ENCODE measurements at regions not wholly inside any gene's neighbourhood (a gene's known extent, or its start where the extent isn't known, plus 50 kb on each side); places are given as distances from the start of the nearest gene placed in this dataset.

- TF ChIP-seq, protein P1, sequence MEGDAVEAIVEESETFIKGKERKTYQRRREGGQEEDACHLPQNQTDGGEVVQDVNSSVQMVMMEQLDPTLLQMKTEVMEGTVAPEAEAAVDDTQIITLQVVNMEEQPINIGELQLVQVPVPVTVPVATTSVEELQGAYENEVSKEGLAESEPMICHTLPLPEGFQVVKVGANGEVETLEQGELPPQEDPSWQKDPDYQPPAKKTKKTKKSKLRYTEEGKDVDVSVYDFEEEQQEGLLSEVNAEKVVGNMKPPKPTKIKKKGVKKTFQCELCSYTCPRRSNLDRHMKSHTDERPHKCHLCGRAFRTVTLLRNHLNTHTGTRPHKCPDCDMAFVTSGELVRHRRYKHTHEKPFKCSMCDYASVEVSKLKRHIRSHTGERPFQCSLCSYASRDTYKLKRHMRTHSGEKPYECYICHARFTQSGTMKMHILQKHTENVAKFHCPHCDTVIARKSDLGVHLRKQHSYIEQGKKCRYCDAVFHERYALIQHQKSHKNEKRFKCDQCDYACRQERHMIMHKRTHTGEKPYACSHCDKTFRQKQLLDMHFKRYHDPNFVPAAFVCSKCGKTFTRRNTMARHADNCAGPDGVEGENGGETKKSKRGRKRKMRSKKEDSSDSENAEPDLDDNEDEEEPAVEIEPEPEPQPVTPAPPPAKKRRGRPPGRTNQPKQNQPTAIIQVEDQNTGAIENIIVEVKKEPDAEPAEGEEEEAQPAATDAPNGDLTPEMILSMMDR (IDR thresholded peaks at IDR 0.05; ENCODE audit: unreplicated experiment): no peak
- Mint-ChIP-seq H3K36me3 (ENCODE audit: low read depth, unreplicated experiment) (no peaks in the 10 kb centered on the region), H3K27me3 (ENCODE audit: unreplicated experiment) (no peaks in the 10 kb centered on the region), H3K9me3 (ENCODE audit: unreplicated experiment) (no peaks in the 10 kb centered on the region), H3K4me1 (ENCODE audit: unreplicated experiment) (no peaks in the 10 kb centered on the region), H3K4me3 (ENCODE audit: unreplicated experiment) (no peak overlapping the region), H3K27ac (ENCODE audit: unreplicated experiment) (no peak overlapping the region)
- no peak for DNase-seq (ENCODE audit: low spot score)
Measured at GRCh38 chr2:13091455-13091854, 374.7 kb downstream of the TRIB2 start.

- Mint-ChIP-seq H3K27ac (ENCODE audit: unreplicated experiment) (no peak overlapping the region), H3K36me3 (ENCODE audit: low read depth, unreplicated experiment) (no peaks in the 10 kb centered on the region), H3K27me3 (ENCODE audit: unreplicated experiment) (no peaks in the 10 kb centered on the region), H3K4me1 (ENCODE audit: unreplicated experiment) (no peaks in the 10 kb centered on the region), H3K4me3 (ENCODE audit: unreplicated experiment) (no peak overlapping the region), H3K9me3 (ENCODE audit: unreplicated experiment) (no peaks in the 10 kb centered on the region)
- no peak for DNase-seq (ENCODE audit: low spot score)
- TF ChIP-seq, protein P1 (IDR thresholded peaks at IDR 0.05; ENCODE audit: unreplicated experiment): no peak
Measured at GRCh38 chr2:13091861-13092378, 375.2 kb downstream of the TRIB2 start.

DNA sequence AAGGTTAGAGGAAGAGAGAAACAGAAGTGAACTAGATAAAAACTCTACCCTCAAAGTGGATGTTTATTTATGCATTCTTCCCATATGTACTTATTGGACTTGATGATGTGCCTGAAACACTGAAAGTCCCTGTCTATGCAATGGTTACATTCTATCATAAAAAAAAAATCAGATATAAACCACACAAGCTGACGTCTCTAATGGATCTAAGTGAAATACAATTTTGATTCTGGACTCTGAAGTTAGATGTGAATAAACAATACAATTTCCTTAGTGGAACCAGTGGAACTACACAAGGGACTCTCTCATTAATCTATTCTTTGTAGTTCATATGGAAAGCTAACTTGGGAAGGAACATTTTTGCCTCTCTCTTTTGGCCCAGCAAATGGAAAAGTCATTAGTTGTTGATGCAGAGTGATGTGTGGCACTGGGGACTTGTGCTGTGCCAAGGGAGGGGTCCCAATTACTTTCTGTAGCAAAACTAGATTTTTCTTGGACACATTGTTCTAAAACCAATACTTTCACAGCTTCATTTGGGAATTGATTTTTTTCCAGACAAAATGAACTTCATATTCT lies 376.8 kb downstream of the TRIB2 start:
- no peaks in the 10 kb centered on the region for H3K27me3 Mint-ChIP-seq (ENCODE audit: unreplicated experiment)
- DNase-seq (ENCODE audit: low spot score): no peak
- H3K27ac Mint-ChIP-seq (ENCODE audit: unreplicated experiment): no peak overlapping the region
- H3K4me3 Mint-ChIP-seq (ENCODE audit: unreplicated experiment): no peak overlapping the region
- no peaks in the 10 kb centered on the region for H3K36me3 Mint-ChIP-seq (ENCODE audit: low read depth, unreplicated experiment)
- H3K4me1 Mint-ChIP-seq (ENCODE audit: unreplicated experiment): no peaks in the 10 kb centered on the region
- H3K9me3 Mint-ChIP-seq (ENCODE audit: unreplicated experiment): no peaks in the 10 kb centered on the region
- TF ChIP-seq, protein P1 (IDR thresholded peaks at IDR 0.05; ENCODE audit: unreplicated experiment): no peak

DNA sequence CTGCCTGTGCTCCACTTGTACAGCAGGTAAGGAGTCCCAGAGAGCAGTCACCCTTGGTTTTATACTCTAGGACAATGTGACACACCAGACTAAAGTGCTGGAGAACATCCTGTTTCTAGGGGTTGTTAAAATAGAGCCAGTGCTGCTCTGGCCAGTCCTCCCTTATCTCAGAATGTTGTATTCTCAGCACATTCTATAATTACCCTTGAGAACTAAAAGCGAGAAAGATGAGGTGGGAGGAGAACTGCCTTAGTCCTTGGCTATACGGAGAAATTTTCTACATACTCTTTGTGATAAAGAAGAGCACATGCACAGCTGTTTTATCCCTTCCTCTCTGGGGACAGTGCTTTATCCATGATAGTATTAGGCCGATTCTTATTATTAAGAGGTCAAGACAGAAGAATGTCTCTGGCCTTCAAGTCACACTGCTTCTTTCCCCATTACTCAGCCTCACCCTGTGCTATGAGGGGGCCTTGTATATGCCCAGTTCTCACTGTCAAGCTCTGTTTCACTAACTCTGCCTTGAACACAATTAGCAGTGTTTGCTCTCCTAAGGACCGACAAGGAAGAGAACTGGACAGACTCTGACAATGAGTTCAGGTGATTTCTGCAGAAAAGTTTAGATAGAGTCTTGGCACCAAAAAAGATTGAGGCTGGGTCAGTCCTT lies 385.8 kb downstream of the TRIB2 start:
- H3K9me3 Mint-ChIP-seq (ENCODE audit: unreplicated experiment): no peaks in the 10 kb centered on the region
- no peaks in the 10 kb centered on the region for H3K27me3 Mint-ChIP-seq (ENCODE audit: unreplicated experiment)
- no peak overlapping the region for H3K27ac Mint-ChIP-seq (ENCODE audit: unreplicated experiment)
- TF ChIP-seq, protein P1 (IDR thresholded peaks at IDR 0.05; ENCODE audit: unreplicated experiment): no peak
- no peak overlapping the region for H3K4me3 Mint-ChIP-seq (ENCODE audit: unreplicated experiment)
- H3K36me3 Mint-ChIP-seq (ENCODE audit: low read depth, unreplicated experiment): no peaks in the 10 kb centered on the region
- H3K4me1 Mint-ChIP-seq (ENCODE audit: unreplicated experiment): no peaks in the 10 kb centered on the region
- DNase-seq (ENCODE audit: low spot score): no peak

- H3K27me3 Mint-ChIP-seq (ENCODE audit: unreplicated experiment): no peaks in the 10 kb centered on the region
- no peak overlapping the region for H3K27ac Mint-ChIP-seq (ENCODE audit: unreplicated experiment)
- H3K4me3 Mint-ChIP-seq (ENCODE audit: unreplicated experiment): no peak overlapping the region
- DNase-seq (ENCODE audit: low spot score): no peak
- TF ChIP-seq, protein P1 (IDR thresholded peaks at IDR 0.05; ENCODE audit: unreplicated experiment): no peak
- H3K4me1 Mint-ChIP-seq (ENCODE audit: unreplicated experiment): no peaks in the 10 kb centered on the region
- no peaks in the 10 kb centered on the region for H3K36me3 Mint-ChIP-seq (ENCODE audit: low read depth, unreplicated experiment)
- H3K9me3 Mint-ChIP-seq (ENCODE audit: unreplicated experiment): no peaks in the 10 kb centered on the region
Measured at GRCh38 chr2:13103151-13103550, 386.4 kb downstream of the TRIB2 start.
